Tibial nerve (tissue), 4 donors: ENCODE measurements at regions not wholly inside any gene's neighbourhood (a gene's known extent, or its start where the extent isn't known, plus 50 kb on each side); places are given as distances from the start of the nearest gene placed in this dataset.

Experiments used
- CTCF ChIP-seq, 5 experiments: fragments of 200-600 bp in 3 of 5; fragments of 450-650 bp in 2 of 5; sonication (generic) in 3 of 5; IDR thresholded peaks; one replicate each; pipeline ENCODE4 v1.5.1; 2016 to 2019; ENCODE audit warnings: antibody characterized with exemption in 5 of 5, mild to moderate bottlenecking in 3 of 5, moderate library complexity in 2 of 5
- EP300 ChIP-seq, 2 donors: sonication (generic); formaldehyde crosslinking; IDR thresholded peaks; one replicate each; pipeline ENCODE4 v1.6.1; 2017; ENCODE audit warnings: antibody characterized with exemption in 2 of 2, mild to moderate bottlenecking in 1 of 2
- POLR2A ChIP-seq, 2 donors: fragments of 450-650 bp; IDR thresholded peaks; one replicate each; pipeline ENCODE4 v1.6.1; 2017; ENCODE audit warnings: antibody characterized with exemption in 2 of 2, mild to moderate bottlenecking in 2 of 2, moderate library complexity in 2 of 2

DNA sequence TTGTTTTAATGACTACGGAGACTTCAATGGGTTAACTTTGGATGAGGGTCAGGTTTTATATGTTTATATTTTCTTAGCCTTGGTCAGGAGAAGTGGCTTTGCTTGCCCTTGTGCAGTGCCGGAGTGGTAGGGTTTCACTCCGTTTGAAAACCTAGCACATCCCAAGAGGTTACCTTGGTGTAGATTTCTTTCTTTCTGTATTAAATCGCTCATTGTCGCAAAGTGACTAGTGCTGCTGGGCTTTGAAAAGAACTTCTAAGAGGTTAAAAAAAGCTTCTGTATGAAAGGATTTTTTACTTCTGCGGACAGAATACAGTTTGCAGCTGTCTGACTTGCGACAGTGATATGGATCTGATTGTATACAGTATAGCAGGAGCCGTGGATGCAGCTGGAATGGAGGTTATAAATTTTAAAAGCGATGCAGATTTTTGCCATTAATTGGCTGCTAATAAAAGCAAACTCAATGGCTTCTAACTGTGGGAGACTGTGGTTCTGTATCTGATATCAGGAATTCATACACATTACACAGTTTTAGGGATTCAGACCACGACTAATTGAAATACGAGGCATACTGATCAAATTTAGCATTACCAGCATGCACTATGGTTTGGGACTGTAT lies 340.9 kb upstream of the PITX2 start:
- TF ChIP-seq CTCF (IDR thresholded peaks at IDR 0.05) (no peak), EP300 (IDR thresholded peaks at IDR 0.05) (no peak), POLR2A (IDR thresholded peaks at IDR 0.05) (no peak)
